GM23338 (cell line): ENCODE measurements at regions not wholly inside any gene's neighbourhood (a gene's known extent, or its start where the extent isn't known, plus 50 kb on each side); places are given as distances from the start of the nearest gene placed in this dataset.

ENCODE experiments used
- CTCF ChIP-seq, 2 experiments: fragments of 200-600 bp in 1 of 2; sonication (generic) in 1 of 2; conservative IDR thresholded peaks; 2 replicates each; pipeline versions ENCODE4 v1.5.1 to v1.6.1; 2016 to 2017; ENCODE audit warnings: antibody characterized with exemption in 2 of 2, low read depth in 2 of 2, mild to moderate bottlenecking in 2 of 2, moderate library complexity in 1 of 2
- EZH2 ChIP-seq: fragments of 200-600 bp; sonication (generic); IDR thresholded peaks from one replicate; pipeline ENCODE4 v1.8.0; 2017; ENCODE audit warnings: antibody characterized with exemption, mild to moderate bottlenecking, low read depth; ENCODE audit not compliant: unreplicated experiment
- EZH2phosphoT487 ChIP-seq: fragments of 200-600 bp; sonication (generic); IDR thresholded peaks from one replicate; pipeline ENCODE4 v1.8.1; 2018; ENCODE audit warnings: antibody characterized with exemption; ENCODE audit not compliant: unreplicated experiment
- JUNB ChIP-seq: IDR thresholded peaks from one replicate; pipeline ENCODE4 v1.6.1; 2016; ENCODE audit warnings: antibody characterized with exemption; ENCODE audit not compliant: unreplicated experiment
- NANOG ChIP-seq: IDR thresholded peaks from 2 replicates; pipeline ENCODE4 v1.6.1; 2016; ENCODE audit warnings: antibody characterized with exemption, borderline replicate concordance
- POLR2AphosphoS5 ChIP-seq: IDR thresholded peaks from 2 replicates; pipeline ENCODE4 v1.6.1; 2016; ENCODE audit warnings: antibody characterized with exemption, low read depth
- REST ChIP-seq: IDR thresholded peaks from one replicate; pipeline ENCODE4 v1.6.1; 2018; ENCODE audit warnings: antibody characterized with exemption; ENCODE audit not compliant: unreplicated experiment

- TF ChIP-seq CTCF (conservative IDR thresholded peaks at IDR 0.05; ENCODE audit: low read depth in 2 of 2) = no peak
- no peak for TF ChIP-seq EZH2
- no peak for TF ChIP-seq EZH2phosphoT487
- no peak for TF ChIP-seq NANOG
- no peak for TF ChIP-seq POLR2AphosphoS5
- no peak for TF ChIP-seq JUNB
- no peak for TF ChIP-seq REST
Observed at GRCh38 chr7:131174391-131174790, 153.3 kb upstream of the MKLN1 start.
